NCI-H226 (cell line): ENCODE measurements at regions not wholly inside any gene's neighbourhood (a gene's known extent, or its start where the extent isn't known, plus 50 kb on each side); places are given as distances from the start of the nearest gene placed in this dataset.

ENCODE experiments used
- DNase-seq: peaks from one replicate; pipeline ENCODE4 v3.0.0-alpha.2; 2015

- DNase-seq: no peak
These were observed 111.1 kb upstream of the ACSL4 start for GRCh38 chrX:109843963-109844751.

GRCh38 chrX:109844986-109845385 is 111.9 kb upstream of the ACSL4 start:
- DNase-seq: no peak

- no peak for DNase-seq
These were observed 112.9 kb upstream of the ACSL4 start for GRCh38 chrX:109845996-109846395.

GRCh38 chrX:109847257-109848187 is 114.5 kb upstream of the ACSL4 start:
- peak; percentile 93 for DNase-seq

- no peak for DNase-seq
These were observed 115.5 kb upstream of the ACSL4 start for GRCh38 chrX:109848461-109849050.

GRCh38 chrX:109854096-109854495 is 121.0 kb upstream of the ACSL4 start:
- no peak for DNase-seq

- DNase-seq: no peak
These were observed 122.4 kb upstream of the ACSL4 start for GRCh38 chrX:109855501-109855900.

- no peak for DNase-seq
These were observed 123.9 kb upstream of the ACSL4 start for GRCh38 chrX:109856974-109857373.

GRCh38 chrX:109857584-109858228 is 124.6 kb upstream of the ACSL4 start:
- no peak for DNase-seq

GRCh38 chrX:109858602-109859341 is 125.7 kb upstream of the ACSL4 start:
- DNase-seq: no peak

- DNase-seq: no peak
These were observed 126.6 kb upstream of the ACSL4 start for GRCh38 chrX:109859651-109860050.

GRCh38 chrX:109862433-109862832 is 129.4 kb upstream of the ACSL4 start:
- DNase-seq: no peak

- DNase-seq: no peak
These were observed 130.8 kb upstream of the ACSL4 start for GRCh38 chrX:109863811-109864210.

- DNase-seq: no peak
These were observed 131.6 kb upstream of the TMEM164 start for GRCh38 chrX:109871121-109871888.

GRCh38 chrX:109872021-109872732 is 130.7 kb upstream of the TMEM164 start:
- DNase-seq: no peak

- no peak for DNase-seq
These were observed 129.3 kb upstream of the TMEM164 start for GRCh38 chrX:109873574-109873973.

GRCh38 chrX:109873983-109874382 is 128.9 kb upstream of the TMEM164 start:
- no peak for DNase-seq

GRCh38 chrX:109874548-109874947 is 128.4 kb upstream of the TMEM164 start:
- DNase-seq: no peak

GRCh38 chrX:109875831-109876230 is 127.1 kb upstream of the TMEM164 start:
- no peak for DNase-seq

- DNase-seq: no peak
These were observed 124.7 kb upstream of the TMEM164 start for GRCh38 chrX:109878236-109878635.

- DNase-seq: no peak
These were observed 122.9 kb upstream of the TMEM164 start for GRCh38 chrX:109879991-109880390.
